ENCODE measurements at regions not wholly inside any gene's neighbourhood (a gene's known extent, or its start where the extent isn't known, plus 50 kb on each side); places are given as distances from the start of the nearest gene placed in this dataset.

- dilution Hi-C loops (cut with MboI; ENCODE audit: extremely low pct_ligation_motif_present, low sequenced_read_pairs) = no loop called here
- TF ChIP-seq CTCF (optimal IDR thresholded peaks at IDR 0.05 in 1 of 3, IDR thresholded peaks at IDR 0.05 in 1 of 3, conservative IDR thresholded peaks at IDR 0.05 in 1 of 3; ENCODE audit: extremely low read depth in 1 of 3, insufficient read depth in 2 of 3, low read length in 3 of 3) (no peak), EZH2 (IDR thresholded peaks at IDR 0.05; ENCODE audit: low read length) (no peak)
Observed at GRCh38 chr1:170790651-170791071, 126.7 kb downstream of the PRRX1 start.

DNA sequence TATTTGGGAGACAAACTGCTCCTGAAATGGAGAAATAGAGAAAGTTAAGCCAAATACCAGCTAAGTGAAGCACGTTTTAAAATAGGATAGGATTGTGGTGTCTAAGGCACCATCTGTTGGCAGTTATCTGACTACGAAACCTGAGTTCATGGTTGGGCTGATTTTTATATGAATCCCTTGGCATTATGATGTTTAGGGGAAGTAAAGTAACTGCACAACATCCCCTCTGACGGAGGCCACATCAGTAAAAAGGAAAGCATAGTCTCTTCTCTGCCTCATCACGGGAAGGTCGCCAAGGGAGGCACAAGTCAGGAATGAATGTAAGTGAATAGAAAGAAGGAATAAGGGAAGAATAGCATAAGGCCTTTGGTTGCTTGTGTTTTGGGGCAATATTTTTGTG, 128.0 kb downstream of the PRRX1 start:
- no peak for DNase-seq (ENCODE audit: low read depth, low spot score)
- Histone ChIP-seq H3K9me3 (ENCODE audit: control insufficient read depth, low read depth, low read length) (no peaks in the 10 kb centered on the region), H2AFZ (ENCODE audit: control insufficient read depth, low read length) (no peak overlapping the region), H3K79me2 (ENCODE audit: control insufficient read depth, insufficient read depth, low read length) (no peaks in the 10 kb centered on the region), H3K27ac (ENCODE audit: control insufficient read depth, insufficient read depth, low read length) (no peak overlapping the region), H4K20me1 (ENCODE audit: control insufficient read depth, extremely low read depth, insufficient read depth, low read length) (no peaks in the 10 kb centered on the region), H3K4me2 (ENCODE audit: control insufficient read depth, extremely low read depth, insufficient read depth, low read depth, low read length) (no peak overlapping the region), H3K36me3 (ENCODE audit: control insufficient read depth in 2 of 2, extremely low read depth in 1 of 2, insufficient read depth in 2 of 2, low read length in 2 of 2) (no peaks in the 10 kb centered on the region), H3K9me1 (ENCODE audit: control insufficient read depth, extremely low read depth, insufficient read depth, low read length) (no peaks in the 10 kb centered on the region), H3K4me3 (ENCODE audit: control insufficient read depth in 2 of 3, extremely low read depth in 1 of 3, insufficient read depth in 2 of 3, low read depth in 1 of 3, low read length in 3 of 3) (no peak overlapping the region), H3K27me3 (ENCODE audit: control insufficient read depth, extremely low read depth, insufficient read depth, low read length) (no peaks in the 10 kb centered on the region), H3K9ac (ENCODE audit: control insufficient read depth, extremely low read depth, insufficient read depth, low read length) (no peak overlapping the region), H3K4me1 (ENCODE audit: control insufficient read depth, extremely low read depth, insufficient read depth, low read length) (no peaks in the 10 kb centered on the region)
- dilution Hi-C loops (cut with MboI; ENCODE audit: extremely low pct_ligation_motif_present, low sequenced_read_pairs) = no loop called here
- no peak for TF ChIP-seq CTCF (optimal IDR thresholded peaks at IDR 0.05 in 1 of 3, IDR thresholded peaks at IDR 0.05 in 1 of 3, conservative IDR thresholded peaks at IDR 0.05 in 1 of 3; ENCODE audit: extremely low read depth in 1 of 3, insufficient read depth in 2 of 3, low read length in 3 of 3)
- no peak for TF ChIP-seq EZH2 (IDR thresholded peaks at IDR 0.05; ENCODE audit: low read length)
- FAIRE-seq = no peak

More at GRCh38 chr1:170790651-170791071, 126.7 kb downstream of the PRRX1 start:
- H3K4me1 ChIP-seq (ENCODE audit: control insufficient read depth, extremely low read depth, insufficient read depth, low read length) = no peaks in the 10 kb centered on the region
- no peak overlapping the region for H3K27ac ChIP-seq (ENCODE audit: control insufficient read depth, insufficient read depth, low read length)
- no peak overlapping the region for H2AFZ ChIP-seq (ENCODE audit: control insufficient read depth, low read length)
- no peak overlapping the region for H3K4me2 ChIP-seq (ENCODE audit: control insufficient read depth, extremely low read depth, insufficient read depth, low read depth, low read length)
- H3K9ac ChIP-seq (ENCODE audit: control insufficient read depth, extremely low read depth, insufficient read depth, low read length) = no peak overlapping the region
- no peaks in the 10 kb centered on the region for H3K36me3 ChIP-seq (ENCODE audit: control insufficient read depth in 2 of 2, extremely low read depth in 1 of 2, insufficient read depth in 2 of 2, low read length in 2 of 2)
- no peak for FAIRE-seq
- H3K79me2 ChIP-seq (ENCODE audit: control insufficient read depth, insufficient read depth, low read length) = no peaks in the 10 kb centered on the region
- no peak overlapping the region for H3K4me3 ChIP-seq (ENCODE audit: control insufficient read depth in 2 of 3, extremely low read depth in 1 of 3, insufficient read depth in 2 of 3, low read depth in 1 of 3, low read length in 3 of 3)
- no peaks in the 10 kb centered on the region for H3K27me3 ChIP-seq (ENCODE audit: control insufficient read depth, extremely low read depth, insufficient read depth, low read length)
- H3K9me1 ChIP-seq (ENCODE audit: control insufficient read depth, extremely low read depth, insufficient read depth, low read length) = no peaks in the 10 kb centered on the region
- H3K9me3 ChIP-seq (ENCODE audit: control insufficient read depth, low read depth, low read length) = no peaks in the 10 kb centered on the region
- no peak for DNase-seq (ENCODE audit: low read depth, low spot score)
- no peaks in the 10 kb centered on the region for H4K20me1 ChIP-seq (ENCODE audit: control insufficient read depth, extremely low read depth, insufficient read depth, low read length)
